ENCODE measurements at regions not wholly inside any gene's neighbourhood (a gene's known extent, or its start where the extent isn't known, plus 50 kb on each side); places are given as distances from the start of the nearest gene placed in this dataset.

DNA sequence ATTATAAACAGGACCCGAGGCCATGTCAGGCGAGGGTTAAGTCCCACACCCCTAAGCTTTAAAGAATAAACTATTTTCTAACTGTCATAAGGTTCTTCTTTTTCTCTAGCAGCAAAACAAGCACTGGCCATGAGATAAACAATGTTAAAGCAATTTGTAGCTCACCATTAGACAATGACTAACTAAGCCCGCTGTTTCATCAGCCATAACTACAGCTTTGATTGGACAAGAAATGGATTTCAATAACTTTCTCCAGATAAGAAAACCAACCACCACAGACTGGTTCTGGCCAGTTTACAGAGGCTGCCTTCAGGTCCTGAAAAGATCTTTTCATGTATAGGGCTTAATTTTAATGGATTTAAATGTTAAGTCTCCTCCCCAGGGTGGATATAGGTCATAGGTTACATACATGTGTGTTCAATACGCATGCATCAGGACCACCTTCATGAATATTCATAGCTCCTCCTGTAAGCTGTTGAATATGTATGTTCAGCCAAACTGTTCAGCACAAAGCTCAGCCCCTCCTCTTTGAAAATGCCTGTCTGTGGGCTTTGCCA lies 108.7 kb upstream of the RAB6C start:
- Histone ChIP-seq H4K20me1 (ENCODE audit: control insufficient read depth, extremely low read depth, insufficient read depth, low read length) (no peaks in the 10 kb centered on the region), H2AFZ (ENCODE audit: control insufficient read depth, low read length) (no peak overlapping the region), H3K9ac (ENCODE audit: control insufficient read depth, extremely low read depth, insufficient read depth, low read length) (no peak overlapping the region), H3K27me3 (ENCODE audit: control insufficient read depth, extremely low read depth, insufficient read depth, low read length) (no peaks in the 10 kb centered on the region), H3K4me3 (ENCODE audit: control insufficient read depth in 2 of 3, extremely low read depth in 1 of 3, insufficient read depth in 2 of 3, low read depth in 1 of 3, low read length in 3 of 3) (no peak overlapping the region), H3K9me1 (ENCODE audit: control insufficient read depth, extremely low read depth, insufficient read depth, low read length) (no peaks in the 10 kb centered on the region), H3K36me3 (ENCODE audit: control insufficient read depth in 2 of 2, extremely low read depth in 1 of 2, insufficient read depth in 2 of 2, low read length in 2 of 2) (no peaks in the 10 kb centered on the region), H3K27ac (ENCODE audit: control insufficient read depth, insufficient read depth, low read length) (no peak overlapping the region), H3K79me2 (ENCODE audit: control insufficient read depth, insufficient read depth, low read length) (no peaks in the 10 kb centered on the region), H3K4me2 (ENCODE audit: control insufficient read depth, extremely low read depth, insufficient read depth, low read depth, low read length) (no peak overlapping the region), H3K4me1 (ENCODE audit: control insufficient read depth, extremely low read depth, insufficient read depth, low read length) (no peaks in the 10 kb centered on the region), H3K9me3 (ENCODE audit: control insufficient read depth, low read depth, low read length) (no peaks in the 10 kb centered on the region)
- dilution Hi-C loops (cut with MboI; ENCODE audit: extremely low pct_ligation_motif_present, low sequenced_read_pairs) = no loop called here
- TF ChIP-seq EZH2 (IDR thresholded peaks at IDR 0.05; ENCODE audit: low read length) = no peak
- TF ChIP-seq, protein P1, sequence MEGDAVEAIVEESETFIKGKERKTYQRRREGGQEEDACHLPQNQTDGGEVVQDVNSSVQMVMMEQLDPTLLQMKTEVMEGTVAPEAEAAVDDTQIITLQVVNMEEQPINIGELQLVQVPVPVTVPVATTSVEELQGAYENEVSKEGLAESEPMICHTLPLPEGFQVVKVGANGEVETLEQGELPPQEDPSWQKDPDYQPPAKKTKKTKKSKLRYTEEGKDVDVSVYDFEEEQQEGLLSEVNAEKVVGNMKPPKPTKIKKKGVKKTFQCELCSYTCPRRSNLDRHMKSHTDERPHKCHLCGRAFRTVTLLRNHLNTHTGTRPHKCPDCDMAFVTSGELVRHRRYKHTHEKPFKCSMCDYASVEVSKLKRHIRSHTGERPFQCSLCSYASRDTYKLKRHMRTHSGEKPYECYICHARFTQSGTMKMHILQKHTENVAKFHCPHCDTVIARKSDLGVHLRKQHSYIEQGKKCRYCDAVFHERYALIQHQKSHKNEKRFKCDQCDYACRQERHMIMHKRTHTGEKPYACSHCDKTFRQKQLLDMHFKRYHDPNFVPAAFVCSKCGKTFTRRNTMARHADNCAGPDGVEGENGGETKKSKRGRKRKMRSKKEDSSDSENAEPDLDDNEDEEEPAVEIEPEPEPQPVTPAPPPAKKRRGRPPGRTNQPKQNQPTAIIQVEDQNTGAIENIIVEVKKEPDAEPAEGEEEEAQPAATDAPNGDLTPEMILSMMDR (optimal IDR thresholded peaks at IDR 0.05 in 1 of 3, IDR thresholded peaks at IDR 0.05 in 1 of 3, conservative IDR thresholded peaks at IDR 0.05 in 1 of 3; ENCODE audit: extremely low read depth in 1 of 3, insufficient read depth in 2 of 3, low read length in 3 of 3) = no peak
- DNase-seq (ENCODE audit: low read depth, low spot score) = no peak
- FAIRE-seq = no peak

DNA sequence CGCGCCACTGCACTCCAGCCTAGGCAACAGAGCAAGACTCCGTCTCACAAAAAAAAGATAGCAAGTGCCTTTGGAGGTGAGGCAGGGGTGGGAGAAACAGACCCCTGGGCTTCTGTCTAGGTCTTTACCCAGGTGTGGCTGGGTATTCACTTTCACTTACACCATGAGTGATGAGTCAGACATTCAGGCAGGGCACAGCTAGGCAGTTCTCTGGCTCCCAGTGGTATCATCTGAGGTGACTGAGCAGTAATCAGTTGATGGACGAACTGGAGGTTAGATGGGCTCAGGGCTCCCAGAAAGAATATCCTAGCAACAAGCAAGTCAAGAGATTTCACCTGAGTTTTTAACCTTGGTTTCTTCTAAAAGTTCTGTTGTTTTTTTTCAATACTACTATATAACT lies 107.0 kb upstream of the RAB6C start:
- FAIRE-seq (no peak), DNase-seq (ENCODE audit: low read depth, low spot score) (no peak)
- no peak overlapping the region for H3K4me2 ChIP-seq (ENCODE audit: control insufficient read depth, extremely low read depth, insufficient read depth, low read depth, low read length)
- no peaks in the 10 kb centered on the region for H4K20me1 ChIP-seq (ENCODE audit: control insufficient read depth, extremely low read depth, insufficient read depth, low read length)
- no peak overlapping the region for H3K9ac ChIP-seq (ENCODE audit: control insufficient read depth, extremely low read depth, insufficient read depth, low read length)
- H3K36me3 ChIP-seq (ENCODE audit: control insufficient read depth in 2 of 2, extremely low read depth in 1 of 2, insufficient read depth in 2 of 2, low read length in 2 of 2) = no peaks in the 10 kb centered on the region
- peaks cover 5% of the 10 kb centered on the region for H3K4me1 ChIP-seq (ENCODE audit: control insufficient read depth, extremely low read depth, insufficient read depth, low read length)
- no peaks in the 10 kb centered on the region for H3K27me3 ChIP-seq (ENCODE audit: control insufficient read depth, extremely low read depth, insufficient read depth, low read length)
- dilution Hi-C loops (cut with MboI; ENCODE audit: extremely low pct_ligation_motif_present, low sequenced_read_pairs) = no loop called here
- H3K4me3 ChIP-seq (ENCODE audit: control insufficient read depth in 2 of 3, extremely low read depth in 1 of 3, insufficient read depth in 2 of 3, low read depth in 1 of 3, low read length in 3 of 3) = no peak overlapping the region
- no peaks in the 10 kb centered on the region for H3K9me1 ChIP-seq (ENCODE audit: control insufficient read depth, extremely low read depth, insufficient read depth, low read length)
- no peak overlapping the region for H3K27ac ChIP-seq (ENCODE audit: control insufficient read depth, insufficient read depth, low read length)
- H3K9me3 ChIP-seq (ENCODE audit: control insufficient read depth, low read depth, low read length) = no peaks in the 10 kb centered on the region
- no peaks in the 10 kb centered on the region for H3K79me2 ChIP-seq (ENCODE audit: control insufficient read depth, insufficient read depth, low read length)
- no peak for TF ChIP-seq EZH2 (IDR thresholded peaks at IDR 0.05; ENCODE audit: low read length)
- TF ChIP-seq, protein P1 (optimal IDR thresholded peaks at IDR 0.05 in 1 of 3, IDR thresholded peaks at IDR 0.05 in 1 of 3, conservative IDR thresholded peaks at IDR 0.05 in 1 of 3; ENCODE audit: extremely low read depth in 1 of 3, insufficient read depth in 2 of 3, low read length in 3 of 3) = no peak
- H2AFZ ChIP-seq (ENCODE audit: control insufficient read depth, low read length) = no peak overlapping the region
